K562 (cell line): ENCODE measurements at regions not wholly inside any gene's neighbourhood (a gene's known extent, or its start where the extent isn't known, plus 50 kb on each side); places are given as distances from the start of the nearest gene placed in this dataset.

Experiments used
- ATAC-seq: fragments of 200-7000 bp; cut with Tn5 transposase; 3 replicates; pipeline ENCODE4 v1.9.1; 2020; ENCODE audit warnings: moderate library complexity
- BruUV-seq: library from RNA; stranded (reverse); fragments of 400-500 nt; replicated peaks from 2 replicates; lab custom pipeline; 2021; lab: Mats Ljungman, UMichigan
- CTCF ChIA-PET: fragments of 300-600 bp; formaldehyde crosslinking; extraction: SDS; loops from one replicate; lab custom pipeline; 2021; ENCODE audit warnings: low intra/inter-chr PET ratio; lab: Yijun Ruan, JAX
- POLR2A ChIA-PET: fragments of 300-600, 350-650 bp; sonication (Branson Sonifier 250); formaldehyde crosslinking; extraction: SDS; loops from one replicate; lab custom pipeline; 2021; ENCODE audit warnings: antibody characterized with exemption, inconsistent platforms; lab: Yijun Ruan, JAX
- DNase-seq, 4 experiments: peaks; one replicate each; pipeline versions ENCODE4 v3.0.0 to v3.0.0-alpha.2; 2011 to 2018; ENCODE audit warnings: low spot score in 3 of 4, mixed read lengths in 3 of 4; ENCODE audit errors: extremely low read depth in 1 of 4
- FAIRE-seq: peaks from 2 replicates; lab custom pipeline; 2011; peaks lifted over from hg19 to GRCh38; lab: Jason Lieb, UNC
- H2AFZ ChIP-seq: 2 replicates; pipeline ENCODE4 v1.6.0; 2011; ENCODE audit warnings: low read depth, low read length, control low read depth, inconsistent platforms
- H3K27ac ChIP-seq: fragments of 200-600 bp; 3 replicates; pipeline ENCODE4 v1.8.0; 2011; ENCODE audit warnings: low read depth, mild to moderate bottlenecking, control low read depth, inconsistent platforms, low read length, moderate library complexity, mixed read lengths; ENCODE audit errors: extremely low read depth
- H3K27me3 ChIP-seq, 2 experiments: fragments of 300-600 bp in 1 of 2; 2 replicates in 1 of 2; 3 replicates in 1 of 2; pipeline versions ENCODE4 v1.6.0 to v1.8.0; 2011; ENCODE audit warnings: inconsistent platforms in 2 of 2, low read length in 2 of 2, mild to moderate bottlenecking in 1 of 2, mixed read lengths in 1 of 2, moderate library complexity in 1 of 2; ENCODE audit not compliant: control insufficient read depth in 2 of 2, insufficient read depth in 2 of 2
- H3K36me3 ChIP-seq: fragments of 300-600 bp; 3 replicates; pipeline ENCODE4 v1.8.0; 2011; ENCODE audit warnings: mild to moderate bottlenecking, low read length, inconsistent platforms; ENCODE audit not compliant: control insufficient read depth, insufficient read depth
- H3K4me1 ChIP-seq, 2 experiments: fragments of 200-600 bp in 1 of 2; replicated peaks in 1 of 2; 2 replicates in 1 of 2; 3 replicates in 1 of 2; pipeline versions ENCODE4 v1.5.1 to v1.8.0; 2011; ENCODE audit warnings: inconsistent platforms in 2 of 2, low read length in 2 of 2, mild to moderate bottlenecking in 1 of 2, mixed read lengths in 1 of 2, moderate library complexity in 1 of 2; ENCODE audit not compliant: control insufficient read depth in 2 of 2, insufficient read depth in 2 of 2
- H3K4me2 ChIP-seq: 2 replicates; pipeline ENCODE4 v1.6.1; 2011; ENCODE audit warnings: low read length, control low read depth, inconsistent platforms, mixed read lengths; ENCODE audit not compliant: insufficient read depth
- H3K4me3 ChIP-seq: fragments of 200-600 bp; sonication (generic), shearing (Covaris generic); 2 replicates; pipeline ENCODE4 v1.5.1; 2016; ENCODE audit warnings: control low read depth, inconsistent platforms
- H3K79me2 ChIP-seq: fragments of 200-600 bp; 3 replicates; pipeline ENCODE4 v1.8.0; 2011; ENCODE audit warnings: low read length, inconsistent platforms; ENCODE audit not compliant: control insufficient read depth, insufficient read depth
- H3K9ac ChIP-seq, 2 experiments: 2 replicates each; pipeline versions ENCODE4 v1.6.0 to v1.6.1; 2011; ENCODE audit warnings: low read depth in 2 of 2, low read length in 2 of 2, control low read depth in 1 of 2, inconsistent platforms in 1 of 2, mild to moderate bottlenecking in 1 of 2, mixed read lengths in 1 of 2; ENCODE audit not compliant: insufficient read depth in 1 of 2
- H3K9me1 ChIP-seq: one replicate; pipeline ENCODE4 v1.6.0; 2011; ENCODE audit warnings: inconsistent platforms, mild to moderate bottlenecking, low read length, moderate library complexity; ENCODE audit not compliant: control insufficient read depth, insufficient read depth
- H3K9me3 ChIP-seq: replicated peaks from 2 replicates; pipeline ENCODE4 v1.5.1; 2011; ENCODE audit warnings: low read depth, low read length, inconsistent platforms; ENCODE audit not compliant: control insufficient read depth, insufficient read depth
- H4K20me1 ChIP-seq: replicated peaks from 2 replicates; pipeline ENCODE4 v1.6.1; 2011; ENCODE audit warnings: low read length, inconsistent platforms, mixed read lengths; ENCODE audit not compliant: control insufficient read depth, insufficient read depth
- ARNT ChIP-seq, 2 experiments: fragments of 450-650 bp; IDR thresholded peaks; 2 replicates each; pipeline ENCODE4 v1.6.1; 2016; ENCODE audit warnings: mild to moderate bottlenecking in 1 of 2
- BCL6 ChIP-seq: fragments of 250-450 bp; sonication (Bioruptor Pico); IDR thresholded peaks from 2 replicates; pipeline ENCODE4 v1.4.0; 2020
- CBX1 ChIP-seq: sonication (generic); IDR thresholded peaks from 2 replicates; pipeline ENCODE4 v1.6.1; 2016; ENCODE audit warnings: antibody characterized with exemption, low read depth, mild to moderate bottlenecking
- HMG20B ChIP-seq: fragments of 250-450 bp; sonication (Bioruptor Pico); IDR thresholded peaks from 2 replicates; pipeline ENCODE4 v1.5.0; 2021; ENCODE audit warnings: mild to moderate bottlenecking
- KLF16 ChIP-seq: IDR thresholded peaks from 2 replicates; pipeline ENCODE4 v1.6.1; 2016; ENCODE audit warnings: antibody characterized with exemption
- MLLT1 ChIP-seq, 2 experiments: fragments of 450-650 bp; IDR thresholded peaks; 2 replicates each; pipeline ENCODE4 v1.6.1; 2016
- NFYB ChIP-seq: IDR thresholded peaks from 2 replicates; pipeline ENCODE4 v1.6.1; 2011; ENCODE audit warnings: mild to moderate bottlenecking, moderate library complexity; ENCODE audit not compliant: insufficient read length; ENCODE audit errors: extremely low read depth
- SMAD4 ChIP-seq: fragments of 250-450 bp; sonication (Bioruptor Pico); conservative IDR thresholded peaks from 2 replicates; pipeline ENCODE4 v1.8.0; 2021; ENCODE audit warnings: inconsistent platforms, mild to moderate bottlenecking, moderate library complexity
- SMARCC2 ChIP-seq: fragments of 450-650 bp; IDR thresholded peaks from 2 replicates; pipeline ENCODE4 v1.6.1; 2017; ENCODE audit warnings: antibody characterized with exemption, moderate library complexity, mild to moderate bottlenecking, low read depth
- WHSC1 ChIP-seq: IDR thresholded peaks from one replicate; pipeline ENCODE4 v1.6.1; 2012; ENCODE audit warnings: low read length, control low read depth, inconsistent platforms
- YBX1 ChIP-seq: fragments of 450-650 bp; IDR thresholded peaks from 2 replicates; pipeline ENCODE4 v1.7.1; 2016; ENCODE audit warnings: mild to moderate bottlenecking
- ZBTB34 ChIP-seq: fragments of 250-450 bp; sonication (Bioruptor Pico); IDR thresholded peaks from 2 replicates; pipeline ENCODE4 v1.8.0; 2021; ENCODE audit warnings: mild to moderate bottlenecking, moderate library complexity
- ZNF134 ChIP-seq: fragments of 250-450 bp; sonication (Bioruptor Pico); conservative IDR thresholded peaks from 2 replicates; pipeline ENCODE4 v1.4.0; 2020
- WGBS: fragments of 100-300 bp; shearing (Covaris generic); methylation state at CpG from one replicate; pipeline ENCODE4 v1.1.6; 2016; ENCODE audit warnings: low coverage, mixed read lengths; ENCODE audit not compliant: insufficient coverage; ENCODE audit errors: missing lambda C conversion rate; 5-methylcytosine and 5-hydroxymethylcytosine counted together
- in situ Hi-C: fragments of 300-500 bp; cut with MboI; formaldehyde crosslinking; loops from 4 replicates; pipeline ENCODE4 v1.15.0; 2018; ENCODE audit warnings: inconsistent platforms, mixed read lengths
- intact Hi-C: fragments of 100-400 bp; cut with micrococcal nuclease; formaldehyde crosslinking; loops from 2 replicates; pipeline ENCODE4 v1.14.2; 2022

- H3K9ac ChIP-seq, result no peak overlapping the region
- no peaks in the 10 kb centered on the region for H3K9me1 ChIP-seq
- H2AFZ ChIP-seq, result no peak overlapping the region
- no peak overlapping the region for H3K4me3 ChIP-seq
- H3K79me2 ChIP-seq, result no peaks in the 10 kb centered on the region
- no peak overlapping the region for H3K27ac ChIP-seq
- CTCF ChIA-PET, result no interaction called here
- intact Hi-C loops, result no loop called here
- no peak for ATAC-seq
- no peaks in the 10 kb centered on the region for H3K36me3 ChIP-seq
- no peak for DNase-seq
- no peak for TF ChIP-seq BCL6 (CRISPR knock-in tag)
- TF ChIP-seq NFYB, result no peak
- no peak for TF ChIP-seq KLF16
- no peak for TF ChIP-seq ZBTB34 (CRISPR knock-in tag)
- no peak for TF ChIP-seq ZNF134 (CRISPR knock-in tag)
- no peak for TF ChIP-seq SMAD4 (CRISPR knock-in tag)
- TF ChIP-seq MLLT1 (IDR thresholded peaks at IDR 0.05), result no peak
- no peak for TF ChIP-seq SMARCC2
- TF ChIP-seq HMG20B, result no peak
- no peak for TF ChIP-seq ARNT (IDR thresholded peaks at IDR 0.05)
- TF ChIP-seq WHSC1, result no peak
- no peak for TF ChIP-seq CBX1
- no peak for TF ChIP-seq YBX1
- in situ Hi-C loops, result no loop called here
- H3K27me3 ChIP-seq, result no peaks in the 10 kb centered on the region
- H3K9me3 ChIP-seq, result no peaks in the 10 kb centered on the region
- FAIRE-seq, result no peak
- H4K20me1 ChIP-seq, result no peaks in the 10 kb centered on the region
- BruUV-seq, result no TSS peak
- POLR2A ChIA-PET, result no interaction called here
- 0% methylated on average over 5 of the region's 6 CpGs for WGBS
- no peaks in the 10 kb centered on the region for H3K4me1 ChIP-seq
- H3K4me2 ChIP-seq, result no peak overlapping the region
These were observed 749.1 kb upstream of the SORCS1 start for GRCh38 chr10:107913317-107914294.
